Heart right ventricle (tissue), 16 donors: ENCODE measurements at regions not wholly inside any gene's neighbourhood (a gene's known extent, or its start where the extent isn't known, plus 50 kb on each side); places are given as distances from the start of the nearest gene placed in this dataset.

Source experiments
- ATAC-seq, 8 donors: fragments of 200-7000 bp; cut with Tn5 transposase; one replicate each; pipeline ENCODE4 v1.9.1; 2020; ENCODE audit warnings: mild to moderate bottlenecking in 8 of 8, moderate library complexity in 8 of 8, moderate number of reproducible peaks in 1 of 8
- DNase-seq, 2 donors: peaks; one replicate each; pipeline ENCODE4 v3.0.0-alpha.2; 2020
- H3K27ac ChIP-seq, 10 donors: fragments of 200-600 bp; sonication (generic) in 2 of 10; one replicate each; pipeline versions ENCODE4 v1.5.0 to v1.8.0; 2020 to 2022; ENCODE audit warnings: mild to moderate bottlenecking in 3 of 10
- H3K27me3 ChIP-seq, 7 donors: fragments of 200-600 bp; one replicate each; pipeline ENCODE4 v1.8.0; 2021 to 2022; ENCODE audit warnings: mild to moderate bottlenecking in 2 of 7
- H3K36me3 ChIP-seq, 9 donors: fragments of 200-600 bp; sonication (generic) in 1 of 9; one replicate each; pipeline versions ENCODE4 v1.5.0 to v1.8.0; 2020 to 2022; ENCODE audit warnings: mild to moderate bottlenecking in 2 of 9
- H3K4me1 ChIP-seq, 9 donors: fragments of 200-600 bp; sonication (generic) in 1 of 9; one replicate each; pipeline versions ENCODE4 v1.5.0 to v1.8.0; 2020 to 2022; ENCODE audit warnings: mild to moderate bottlenecking in 4 of 9
- H3K4me3 ChIP-seq, 10 donors: fragments of 200-600 bp; sonication (generic) in 2 of 10; one replicate each; pipeline versions ENCODE4 v1.5.0 to v1.8.0; 2020 to 2022; ENCODE audit warnings: mild to moderate bottlenecking in 7 of 10, moderate library complexity in 2 of 10
- H3K9me3 ChIP-seq, 11 donors: fragments of 200-600 bp in 10 of 11; sonication (generic) in 2 of 11; one replicate each; pipeline versions ENCODE4 v1.5.0 to v1.8.0; 2013 to 2022; ENCODE audit warnings: mild to moderate bottlenecking in 2 of 11, control low read depth in 1 of 11, moderate library complexity in 1 of 11
- CTCF ChIP-seq, 9 donors: fragments of 200-600 bp; sonication (generic) in 2 of 9; IDR thresholded peaks; one replicate each; pipeline versions ENCODE4 v1.5.0 to v1.8.0; 2021 to 2022; ENCODE audit warnings: antibody characterized with exemption in 9 of 9, mild to moderate bottlenecking in 5 of 9, moderate library complexity in 1 of 9
- WGBS, 2 donors: extraction: QIAGEN DNeasy Blood & Tissue Kit; methylation state at CpG; one replicate each; pipeline ENCODE4 v1.1.7; 2013; ENCODE audit warnings: inconsistent platforms in 1 of 2; 5-methylcytosine and 5-hydroxymethylcytosine counted together
- intact Hi-C, 10 donors: fragments of 100-400 bp; cut with DNase I; formaldehyde crosslinking; loops; one replicate each; pipeline versions ENCODE4 v1.11.1 to v1.14.2; 2022
- donor health status: Arrhythmogenic right ventricular cardiomyopathy.
- donor health status: ischemic (EF 13 %, LVEDD 7.1; RV severe dilation, severe dysfunction).
- donor health status: healthy with polysubstance abuse.
- donor health status: DM: no; HTN: yes; CAD: no.
- donor health status: DM: no; HTN: no; CAD: no.
- donor health status: ischemic (EF 25% LVEDD 6.9; RV normal size, moderate dysfunction).
- donor health status: ischemic (EF 25% LVEDD 5.7; RV mildly dilated, moderate dysfunction).
- donor health status: healthy.
- donor health status: DM: yes; HTN: yes; CAD: no.
- donor health status: Ischemic cardiomyopathy.
- donor health status: ischemic (EF 35%, LVEDD 5.7; RV mildly dilated, moderate dysfunction).
- donor health status: nonischemic (EF 11% LVEDD 7.7; RV severe dilation, severe dysfunction).
- donor health status: DM: yes; HTN: yes; CAD: no.
- donor health status: PGD.
- donor health status: ischemic (EF 29% LVEDD 5.4; RV normal size, mild dysfunction).
- donor health status: nonischemic (EF 23%, LVEDD 6.1; RV moderate dilation, normal function).

- no peak for ATAC-seq
- Histone ChIP-seq H3K9me3 (no peaks in the 10 kb centered on the region), H3K27me3 (no peaks in the 10 kb centered on the region), H3K36me3 (no peaks in the 10 kb centered on the region), H3K4me3 (no peak overlapping the region), H3K4me1 (peaks cover 0 to 9% (median 0%) of the 10 kb centered on the region in 9 donors), H3K27ac (no peak overlapping the region)
- 91 to 95% methylated on average over 3 of the region's 3 CpGs for WGBS, 2 donors
- DNase-seq, result no peak
- intact Hi-C loops, result no loop called here
- TF ChIP-seq CTCF (IDR thresholded peaks at IDR 0.05), result no peak
Observed at GRCh38 chr12:31207799-31208465, 118.0 kb downstream of the SINHCAF start.

- H3K36me3 ChIP-seq, result no peaks in the 10 kb centered on the region
- H3K27me3 ChIP-seq, result peaks cover 0 to 3% (median 0%) of the 10 kb centered on the region in 7 donors
- intact Hi-C loops, result no loop called here
- H3K27ac ChIP-seq, result no peak overlapping the region
- no peak for TF ChIP-seq CTCF (IDR thresholded peaks at IDR 0.05)
- DNase-seq (no peak), ATAC-seq (no peak)
- H3K4me3 ChIP-seq, result no peak overlapping the region
- peaks cover 0 to 8% (median 0%) of the 10 kb centered on the region in 9 donors for H3K4me1 ChIP-seq
- no peaks in the 10 kb centered on the region for H3K9me3 ChIP-seq
- 77 to 82% methylated on average over 3 of the region's 3 CpGs for WGBS, 2 donors
Observed at GRCh38 chr12:31210104-31210503, 115.8 kb downstream of the SINHCAF start.

- ATAC-seq (no peak), DNase-seq (no peak)
- H3K27ac ChIP-seq, result no peak overlapping the region
- intact Hi-C loops, result no loop called here
- H3K9me3 ChIP-seq, result no peaks in the 10 kb centered on the region
- no peaks in the 10 kb centered on the region for H3K36me3 ChIP-seq
- WGBS, 2 donors, result 93 to 97% methylated on average over 1 of the region's 1 CpG
- no peak for TF ChIP-seq CTCF (IDR thresholded peaks at IDR 0.05)
- H3K27me3 ChIP-seq, result peaks cover 0 to 3% (median 0%) of the 10 kb centered on the region in 7 donors
- H3K4me1 ChIP-seq, result peaks cover 0 to 3% (median 0%) of the 10 kb centered on the region in 9 donors
- no peak overlapping the region for H3K4me3 ChIP-seq
Observed at GRCh38 chr12:31210541-31210940, 115.4 kb downstream of the SINHCAF start.

- H3K36me3 ChIP-seq, result no peaks in the 10 kb centered on the region
- intact Hi-C loops, result no loop called here
- no peak overlapping the region for H3K4me3 ChIP-seq
- no peaks in the 10 kb centered on the region for H3K4me1 ChIP-seq
- no peaks in the 10 kb centered on the region for H3K9me3 ChIP-seq
- no peak for ATAC-seq
- H3K27ac ChIP-seq, result no peak overlapping the region
- H3K27me3 ChIP-seq, result peaks cover 0 to 11% (median 0%) of the 10 kb centered on the region in 7 donors
- WGBS, 2 donors, result 83 to 91% methylated on average over 7 of the region's 7 CpGs
- no peak for DNase-seq
- no peak for TF ChIP-seq CTCF (IDR thresholded peaks at IDR 0.05)
Observed at GRCh38 chr12:31214626-31215517, 111.1 kb downstream of the SINHCAF start.
